GM21723 (cell line): ENCODE measurements at regions not wholly inside any gene's neighbourhood (a gene's known extent, or its start where the extent isn't known, plus 50 kb on each side); places are given as distances from the start of the nearest gene placed in this dataset.
"Not testable (repeated sequence)": the region's sequence is repeated elsewhere in the genome, so short reads cannot be mapped to it uniquely, and the experiment has no call there.

Experiments
- ATAC-seq: cut with Tn5 transposase; IDR thresholded peaks from one replicate; pipeline ENCODE4 v1.9.1; 2021; ENCODE audit warnings: mild to moderate bottlenecking, moderate library complexity; ENCODE audit not compliant: unreplicated experiment

GRCh38 chr1:145484257-145484656 is 58.9 kb upstream of the NBPF20 start:
- not testable (repeated sequence) for ATAC-seq

- ATAC-seq: not testable (repeated sequence)
Observed at GRCh38 chr1:145482214-145482860, 56.9 kb upstream of the NBPF20 start.

GRCh38 chr1:145475962-145476361 is 50.6 kb upstream of the NBPF20 start:
- not testable (repeated sequence) for ATAC-seq

GRCh38 chr1:145475369-145475915 is 50.0 kb upstream of the NBPF20 start:
- not testable (repeated sequence) for ATAC-seq
